Motor neuron (in vitro differentiated cells): ENCODE measurements at regions not wholly inside any gene's neighbourhood (a gene's known extent, or its start where the extent isn't known, plus 50 kb on each side); places are given as distances from the start of the nearest gene placed in this dataset.

Experiments used
- ATAC-seq, 8 experiments: fragments of 200-7000 bp; cut with Tn5 transposase; replicated peaks in 6 of 8; 2 replicates each; pipeline ENCODE4 v1.8.0; 2021; ENCODE audit warnings: mild to moderate bottlenecking in 8 of 8, moderate library complexity in 8 of 8
- H3K27ac ChIP-seq, 2 donors: fragments of 250-450 bp; sonication (Bioruptor Pico); 2 replicates each; pipeline ENCODE4 v1.9.0; 2021; ENCODE audit warnings: antibody characterized with exemption in 2 of 2, mild to moderate bottlenecking in 2 of 2, moderate library complexity in 1 of 2
- H3K4me1 ChIP-seq, 2 donors: fragments of 250-450 bp; sonication (Bioruptor Pico); replicated peaks in 1 of 2; 2 replicates each; pipeline ENCODE4 v1.6.1; 2021; ENCODE audit warnings: antibody characterized with exemption in 2 of 2, mild to moderate bottlenecking in 2 of 2, moderate library complexity in 1 of 2
- H3K4me3 ChIP-seq, 5 donors: fragments of 250-450 bp; sonication (Bioruptor Pico); 2 replicates each; pipeline ENCODE4 v1.9.0; 2021; ENCODE audit warnings: antibody characterized with exemption in 5 of 5, mild to moderate bottlenecking in 5 of 5, moderate library complexity in 4 of 5
- WGBS, 10 experiments: fragments of 450-650 bp; shearing (Covaris generic); methylation state at CpG; one replicate each; pipeline ENCODE4 v1.0.0; 2022; 5-methylcytosine and 5-hydroxymethylcytosine counted together
- in situ Hi-C, 9 experiments: fragments of 400-800 bp; cut with MboI; loops; one replicate each; pipeline ENCODE4 v1.15.0; 2021; ENCODE audit warnings: low sequenced_read_pairs in 9 of 9, low pct_unique_long_range_greater_than_20kb in 2 of 9; ENCODE audit not compliant: unreplicated experiment in 9 of 9

DNA sequence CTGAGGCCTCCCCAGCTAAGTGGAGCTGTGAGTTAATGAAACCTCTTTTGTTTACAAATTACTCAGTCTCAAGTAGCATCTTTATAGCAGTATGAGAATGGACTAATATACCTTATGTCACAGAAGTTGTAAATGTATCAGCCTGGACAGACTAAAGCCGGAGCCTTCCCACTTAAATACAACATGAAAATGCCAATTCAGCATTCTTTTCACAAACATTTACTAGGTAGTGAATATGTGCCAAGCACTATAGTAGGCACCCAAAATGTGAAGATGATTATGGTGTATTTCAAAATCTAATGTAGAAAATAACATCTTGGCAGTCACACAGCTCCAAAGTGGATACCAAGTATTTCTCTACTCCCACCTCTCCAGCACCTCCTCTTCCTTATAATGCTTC lies 693.0 kb downstream of the KCNJ2 start:
- in situ Hi-C loops = no loop called here
- no peaks in the 10 kb centered on the region for H3K4me1 ChIP-seq
- ATAC-seq = no peak
- no peak overlapping the region for H3K4me3 ChIP-seq
- no peak overlapping the region for H3K27ac ChIP-seq
- 40 to 100% (median 100%) methylated on average over 1 of the region's 1 CpG; no CpG with 5 or more reads in 6 of the 10 experiments for WGBS, 10 experiments

GRCh38 chr17:70863436-70864248 lies 694.3 kb downstream of the KCNJ2 start:
- H3K4me3 ChIP-seq = no peak overlapping the region
- in situ Hi-C loops = no loop called here
- ATAC-seq = no peak
- 46 to 97% (median 77%) methylated on average over 4 to 8 of the region's 8 CpGs for WGBS, 10 experiments
- peaks cover 0 to 8% of the 10 kb centered on the region in 2 donors for H3K4me1 ChIP-seq
- H3K27ac ChIP-seq = no peak overlapping the region

DNA sequence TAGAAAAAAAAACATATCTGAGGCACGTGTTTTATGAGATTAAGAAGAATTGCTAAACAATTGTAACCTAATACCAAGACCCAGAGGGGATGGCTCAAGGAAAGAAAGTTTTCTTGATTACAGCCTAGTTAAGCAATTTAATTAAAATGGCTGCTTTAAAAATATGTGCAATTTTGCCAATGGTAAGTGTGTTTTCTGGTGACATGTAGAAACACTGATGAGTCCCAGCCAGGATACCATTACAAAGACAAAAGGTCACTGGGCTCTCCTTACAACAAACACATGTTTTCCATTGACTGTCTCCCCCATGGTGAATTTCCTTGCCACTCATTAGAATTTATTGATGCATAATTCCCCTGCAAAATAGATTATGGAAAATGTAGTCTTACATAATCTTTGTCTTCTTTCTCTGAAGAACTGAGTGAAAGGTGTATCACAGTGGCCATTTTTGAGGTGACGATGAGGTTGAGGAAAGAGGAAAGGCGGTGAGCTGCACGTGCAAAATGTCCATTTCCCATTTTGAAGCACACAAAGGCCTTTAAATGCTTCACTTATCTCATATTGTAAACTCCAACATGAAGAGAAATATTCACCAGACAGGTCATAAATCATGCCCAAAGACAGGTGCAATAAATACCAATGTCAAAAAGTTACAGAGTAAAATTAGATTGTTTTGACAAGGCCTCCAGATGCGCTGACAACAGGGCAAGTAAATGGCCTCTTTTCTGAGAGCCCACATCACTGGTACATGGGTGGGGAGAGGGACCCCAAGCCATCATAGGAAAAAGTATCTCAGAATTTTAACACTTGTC lies 696.9 kb downstream of the KCNJ2 start:
- 38 to 100% (median 79%) methylated on average over 1 to 5 of the region's 5 CpGs for WGBS, 10 experiments
- in situ Hi-C loops = no loop called here
- ATAC-seq = no peak

DNA sequence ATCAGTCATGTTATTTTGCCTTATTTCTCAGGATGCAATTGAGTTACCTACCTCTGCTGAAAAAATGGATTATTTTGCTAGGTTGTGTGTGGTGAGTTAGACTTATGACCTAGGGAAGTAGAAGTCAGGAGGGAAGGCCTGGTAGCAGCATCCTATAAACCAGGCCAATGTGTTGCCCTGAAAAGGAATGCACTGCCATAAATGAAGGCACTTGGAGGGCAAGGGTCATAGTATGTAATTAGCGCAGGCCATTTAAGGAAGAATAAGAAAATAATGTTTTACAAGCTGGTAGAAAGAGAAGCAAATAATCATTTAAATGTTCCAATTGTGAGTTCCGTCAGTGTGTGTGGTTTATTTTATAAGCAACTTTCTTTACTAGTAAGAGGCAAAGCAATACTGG lies 698.8 kb downstream of the KCNJ2 start:
- 60 to 100% (median 83%) methylated on average over 1 to 2 of the region's 2 CpGs; no CpG with 5 or more reads in 1 of the 10 experiments for WGBS, 10 experiments
- Histone ChIP-seq H3K4me1 (peaks cover 5 to 24% of the 10 kb centered on the region in 2 donors), H3K27ac (no peak overlapping the region), H3K4me3 (no peak overlapping the region)
- in situ Hi-C loops = no loop called here
- ATAC-seq = no peak

More for the DNA sequence above, 696.9 kb downstream of the KCNJ2 start:
- Histone ChIP-seq H3K27ac (no peak overlapping the region), H3K4me3 (no peak overlapping the region), H3K4me1 (peaks cover 2 to 21% of the 10 kb centered on the region in 2 donors)

GRCh38 chr17:70869402-70870085 lies 700.2 kb downstream of the KCNJ2 start:
- no peak overlapping the region for H3K4me3 ChIP-seq
- 10 to 100% (median 78%) methylated on average over 1 to 2 of the region's 2 CpGs for WGBS, 10 experiments
- no peak overlapping the region for H3K27ac ChIP-seq
- peaks cover 5 to 24% of the 10 kb centered on the region in 2 donors for H3K4me1 ChIP-seq
- ATAC-seq = no peak
- in situ Hi-C loops = no loop called here

- no peak for ATAC-seq
- Histone ChIP-seq H3K4me1 (peaks cover 5 to 24% of the 10 kb centered on the region in 2 donors), H3K27ac (no peak overlapping the region), H3K4me3 (no peak overlapping the region)
- in situ Hi-C loops = no loop called here
- WGBS, 10 experiments = 0 to 60% (median 33%) methylated on average over 1 of the region's 1 CpG; no CpG with 5 or more reads in 1 of the 10 experiments
Measured at GRCh38 chr17:70871180-70871818, 702.0 kb downstream of the KCNJ2 start.

DNA sequence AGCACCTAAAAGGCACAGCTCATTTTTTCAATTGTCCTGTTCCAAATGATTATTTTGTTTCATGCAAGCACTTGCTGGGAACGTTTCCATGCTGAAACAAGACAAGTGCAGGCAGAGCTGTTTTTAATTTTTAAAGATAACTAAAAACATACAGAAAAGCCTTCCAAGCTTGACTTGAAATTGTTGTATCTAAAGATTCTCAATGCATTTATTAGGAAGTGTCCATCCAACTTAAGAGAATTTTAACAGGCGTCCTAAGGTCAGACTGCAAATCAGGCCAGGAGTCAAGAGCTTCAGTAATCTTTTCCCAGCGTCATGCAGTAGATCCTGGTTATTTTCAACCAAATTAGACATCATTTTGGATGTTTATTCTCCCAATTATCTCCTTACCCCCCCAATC lies 702.8 kb downstream of the KCNJ2 start:
- no peak for ATAC-seq
- Histone ChIP-seq H3K4me3 (no peak overlapping the region), H3K27ac (no peak overlapping the region), H3K4me1 (peaks cover 5 to 24% of the 10 kb centered on the region in 2 donors)
- 0 to 95% (median 63%) methylated on average over 1 to 3 of the region's 3 CpGs for WGBS, 10 experiments
- in situ Hi-C loops = no loop called here

DNA sequence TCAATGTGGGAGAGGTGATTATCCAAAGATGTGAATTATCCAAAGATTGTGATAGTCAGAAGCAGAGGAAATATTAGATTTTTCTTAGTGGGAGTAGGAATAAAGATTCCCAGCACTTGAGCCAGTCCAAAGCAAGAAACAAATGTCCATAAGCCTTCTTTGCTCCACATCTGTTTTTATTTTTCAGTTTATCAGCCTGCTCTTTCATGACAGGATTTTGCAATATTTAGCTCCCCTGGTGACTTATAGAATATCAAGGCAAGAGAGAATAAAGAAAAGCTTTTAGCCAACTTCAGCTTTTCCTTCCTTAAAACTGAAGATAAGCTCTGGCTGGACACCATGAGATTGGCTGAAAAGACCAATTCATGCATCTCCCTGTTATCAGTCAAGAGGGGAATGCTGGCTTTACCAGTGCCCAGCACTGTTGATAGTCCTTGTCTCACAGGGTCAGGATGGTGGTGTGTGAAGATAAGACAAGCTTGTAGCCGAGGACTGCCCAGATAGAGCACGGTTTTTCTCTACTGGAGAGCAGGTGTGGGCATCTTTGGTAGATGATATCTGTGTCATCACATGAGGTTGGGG lies 706.5 kb downstream of the KCNJ2 start:
- WGBS, 10 experiments = 0 to 100% (median 68%) methylated on average over 1 to 2 of the region's 2 CpGs; no CpG with 5 or more reads in 4 of the 10 experiments
- H3K27ac ChIP-seq = no peak overlapping the region
- ATAC-seq = no peak

GRCh38 chr17:70878879-70879278 lies 709.5 kb downstream of the KCNJ2 start:
- in situ Hi-C loops = no loop called here
- ATAC-seq = no peak
- 44 to 100% (median 88%) methylated on average over 2 of the region's 2 CpGs for WGBS, 10 experiments
- no peak overlapping the region for H3K27ac ChIP-seq
- H3K4me1 ChIP-seq = peaks cover 0 to 7% of the 10 kb centered on the region in 2 donors
- no peak overlapping the region for H3K4me3 ChIP-seq

More for the DNA sequence above, 706.5 kb downstream of the KCNJ2 start:
- Histone ChIP-seq H3K4me3 (no peak overlapping the region), H3K4me1 (peaks cover 5 to 7% of the 10 kb centered on the region in 2 donors)
- in situ Hi-C loops = no loop called here

GRCh38 chr17:70879401-70879800 lies 710.1 kb downstream of the KCNJ2 start:
- Histone ChIP-seq H3K4me3 (no peak overlapping the region), H3K4me1 (peaks cover 0 to 7% of the 10 kb centered on the region in 2 donors), H3K27ac (no peak overlapping the region)
- in situ Hi-C loops = no loop called here
- ATAC-seq = no peak
- WGBS, 10 experiments = 8 to 100% (median 90%) methylated on average over 1 to 3 of the region's 3 CpGs

DNA sequence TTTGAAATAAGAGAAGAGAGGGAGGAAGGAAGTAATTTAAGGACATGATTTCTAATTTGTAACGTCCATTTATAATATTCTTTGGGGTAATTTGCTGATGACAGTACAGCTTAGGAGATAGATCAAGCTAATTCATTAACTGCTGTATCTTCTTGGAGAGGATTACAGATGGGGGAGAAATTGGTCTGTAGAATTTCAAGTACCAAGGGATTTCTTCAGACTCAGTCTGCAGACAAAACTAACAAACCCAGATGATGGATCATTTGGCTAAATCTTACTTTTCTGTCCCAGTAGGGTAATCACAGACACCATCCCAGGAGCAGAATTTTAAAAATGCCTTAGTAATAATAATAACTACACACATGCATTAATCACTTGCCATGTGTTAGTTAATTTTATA lies 711.8 kb downstream of the KCNJ2 start:
- Histone ChIP-seq H3K27ac (no peak overlapping the region), H3K4me3 (no peak overlapping the region), H3K4me1 (peaks cover 0 to 7% of the 10 kb centered on the region in 2 donors)
- ATAC-seq = no peak
- 0 to 86% (median 37%) methylated on average over 1 of the region's 1 CpG; no CpG with 5 or more reads in 2 of the 10 experiments for WGBS, 10 experiments
- in situ Hi-C loops = no loop called here

GRCh38 chr17:70882504-70882903 lies 713.2 kb downstream of the KCNJ2 start:
- WGBS, 10 experiments = 0 to 93% (median 80%) methylated on average over 1 to 6 of the region's 6 CpGs; no CpG with 5 or more reads in 1 of the 10 experiments
- no peak for ATAC-seq
- Histone ChIP-seq H3K4me3 (no peak overlapping the region), H3K27ac (no peak overlapping the region), H3K4me1 (peaks cover 0 to 7% of the 10 kb centered on the region in 2 donors)
- in situ Hi-C loops = no loop called here
